Upper lobe of left lung (tissue), 4 donors: ENCODE measurements at regions not wholly inside any gene's neighbourhood (a gene's known extent, or its start where the extent isn't known, plus 50 kb on each side); places are given as distances from the start of the nearest gene placed in this dataset.

Experiments used
- CTCF ChIP-seq, 6 experiments: fragments of 450-650 bp in 4 of 6; fragments of 200-600 bp in 2 of 6; sonication (generic) in 2 of 6; IDR thresholded peaks; one replicate each; pipeline ENCODE4 v1.5.1; 2016 to 2019; ENCODE audit warnings: antibody characterized with exemption in 6 of 6
- EP300 ChIP-seq, 4 donors: sonication (generic); formaldehyde crosslinking; IDR thresholded peaks; one replicate each; pipeline ENCODE4 v1.5.1; 2017; ENCODE audit warnings: antibody characterized with exemption in 4 of 4, control low read depth in 2 of 4

- TF ChIP-seq EP300 (IDR thresholded peaks at IDR 0.05) (no peak), CTCF (IDR thresholded peaks at IDR 0.05) (no peak)
These were observed 52.6 kb upstream of the ICA1 start for GRCh38 chr7:8314566-8314965.
